Muscle layer of duodenum (tissue), 2 donors: ENCODE measurements at regions not wholly inside any gene's neighbourhood (a gene's known extent, or its start where the extent isn't known, plus 50 kb on each side); places are given as distances from the start of the nearest gene placed in this dataset.

Source experiments
- H3K27ac ChIP-seq: one replicate; pipeline ENCODE4 v1.7.0; 2013; ENCODE audit warnings: mild to moderate bottlenecking, low read length
- H3K27me3 ChIP-seq: one replicate; pipeline ENCODE4 v1.7.0; 2013; ENCODE audit warnings: low read depth, mild to moderate bottlenecking, control low read depth, low read length
- H3K36me3 ChIP-seq, 2 donors: one replicate each; pipeline ENCODE4 v1.7.0; 2013; ENCODE audit warnings: low read length in 2 of 2, control low read depth in 1 of 2, mild to moderate bottlenecking in 1 of 2; ENCODE audit not compliant: insufficient read depth in 2 of 2, control insufficient read depth in 1 of 2
- H3K4me1 ChIP-seq, 2 donors: one replicate each; pipeline ENCODE4 v1.7.0; 2013; ENCODE audit warnings: low read length in 2 of 2, mild to moderate bottlenecking in 2 of 2, control low read depth in 1 of 2, moderate library complexity in 1 of 2; ENCODE audit not compliant: insufficient read depth in 2 of 2, control insufficient read depth in 1 of 2
- H3K4me3 ChIP-seq, 2 donors: one replicate each; pipeline ENCODE4 v1.7.0; 2013; ENCODE audit warnings: low read length in 2 of 2, low read depth in 1 of 2, mild to moderate bottlenecking in 1 of 2
- H3K9me3 ChIP-seq, 2 donors: one replicate each; pipeline ENCODE4 v1.7.0; 2013; ENCODE audit warnings: low read length in 2 of 2, control low read depth in 1 of 2, mild to moderate bottlenecking in 1 of 2; ENCODE audit not compliant: control insufficient read depth in 1 of 2
- donor health status: healthy.

DNA sequence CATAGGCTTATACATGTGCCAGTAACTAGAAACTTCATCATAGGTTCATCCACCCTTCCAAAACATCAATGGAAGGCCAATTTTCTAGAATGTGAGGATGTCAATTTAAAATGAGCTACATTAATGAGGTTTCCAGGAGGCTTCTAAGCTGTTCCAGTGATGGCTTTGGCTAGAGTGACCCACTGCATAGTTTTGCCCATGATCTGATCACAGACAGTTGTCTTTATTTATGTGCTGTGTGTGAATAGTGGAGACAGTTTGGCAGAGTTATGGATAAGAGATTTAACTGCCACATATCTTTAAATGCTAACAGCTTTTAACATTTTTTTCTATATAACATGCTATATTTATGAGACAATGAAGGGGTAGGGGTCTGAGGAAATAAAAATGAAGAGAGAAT, 139.0 kb upstream of the ZNF462 start:
- Histone ChIP-seq H3K27ac (no peak overlapping the region), H3K27me3 (no peaks in the 10 kb centered on the region), H3K4me3 (no peak overlapping the region), H3K9me3 (no peaks in the 10 kb centered on the region), H3K36me3 (no peaks in the 10 kb centered on the region), H3K4me1 (no peaks in the 10 kb centered on the region)

DNA sequence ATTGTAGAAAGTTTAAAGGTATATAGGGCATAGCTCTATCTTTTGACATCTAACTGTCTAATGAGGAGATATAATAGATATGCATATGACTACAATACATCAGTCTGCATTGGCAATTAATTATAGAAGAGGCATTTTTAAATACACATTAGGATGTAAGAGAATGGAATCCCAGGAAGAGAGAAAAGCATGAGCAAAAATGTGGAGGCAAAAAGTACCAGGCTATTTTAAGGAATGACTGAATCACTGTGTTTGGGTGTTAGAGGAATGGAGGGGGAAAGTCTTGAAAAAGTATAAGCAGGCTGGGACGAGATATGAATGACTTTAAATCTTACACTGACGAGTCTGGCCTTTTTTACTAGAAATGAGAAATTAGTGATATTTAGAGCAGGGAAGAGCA, 138.4 kb upstream of the ZNF462 start:
- no peaks in the 10 kb centered on the region for H3K27me3 ChIP-seq
- no peak overlapping the region for H3K27ac ChIP-seq
- no peak overlapping the region for H3K4me3 ChIP-seq
- H3K9me3 ChIP-seq: no peaks in the 10 kb centered on the region
- H3K36me3 ChIP-seq: no peaks in the 10 kb centered on the region
- H3K4me1 ChIP-seq: no peaks in the 10 kb centered on the region

DNA sequence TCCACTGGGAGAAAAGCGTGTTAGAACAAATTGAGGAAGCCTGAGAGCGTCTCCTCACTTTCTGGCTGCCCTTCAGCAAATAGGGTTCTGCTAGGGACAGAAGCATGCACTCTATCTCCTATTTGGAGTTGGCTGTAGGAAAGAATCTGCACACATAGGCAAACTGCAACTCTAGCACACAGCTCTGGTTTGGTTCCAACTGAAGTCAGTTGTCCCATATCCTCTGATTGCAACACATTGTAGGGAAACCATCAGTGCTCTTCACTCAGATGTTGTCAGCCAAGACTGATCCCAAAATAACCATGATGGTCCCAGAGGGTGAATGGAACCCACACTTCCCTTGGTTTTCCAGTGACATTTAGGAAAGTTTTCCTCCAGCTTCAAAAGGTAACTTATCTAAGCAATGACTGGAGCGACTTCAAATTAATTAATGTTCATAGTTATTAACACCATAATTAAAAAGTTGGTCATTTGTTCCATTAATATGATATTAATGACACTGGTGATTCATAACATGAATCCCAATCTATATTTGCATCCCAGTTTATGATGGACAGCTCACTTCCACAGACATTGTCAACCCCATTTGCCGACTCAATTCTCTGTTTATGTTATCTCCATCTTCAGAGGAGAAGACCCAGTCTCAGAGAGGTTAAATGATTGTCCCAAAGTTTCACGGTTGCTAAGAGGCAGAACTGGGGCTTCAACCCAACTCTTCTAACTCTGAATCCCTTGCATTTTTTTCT, 136.7 kb upstream of the ZNF462 start:
- Histone ChIP-seq H3K4me3 (no peak overlapping the region), H3K9me3 (no peaks in the 10 kb centered on the region), H3K36me3 (no peaks in the 10 kb centered on the region), H3K27ac (no peak overlapping the region), H3K27me3 (no peaks in the 10 kb centered on the region), H3K4me1 (no peaks in the 10 kb centered on the region)

DNA sequence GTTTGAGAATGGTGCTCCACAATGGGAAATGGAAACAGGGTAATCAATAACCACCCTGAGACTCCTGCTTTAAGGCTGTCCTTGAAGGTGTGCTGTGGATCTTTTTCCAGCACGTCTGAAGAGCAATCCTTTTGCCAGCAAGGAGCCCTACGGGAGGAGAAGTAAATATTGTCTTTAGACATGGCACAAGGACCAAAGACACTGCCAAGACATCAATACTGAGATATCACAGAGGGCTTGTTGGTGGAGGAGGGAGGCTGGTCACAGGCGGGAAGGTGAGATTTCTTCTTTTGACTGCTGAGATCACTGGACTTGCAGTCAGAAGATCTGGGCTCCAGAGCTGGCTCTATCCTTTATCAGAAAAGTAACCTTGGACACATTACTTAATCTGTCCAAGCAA, 135.0 kb upstream of the ZNF462 start:
- Histone ChIP-seq H3K27me3 (no peaks in the 10 kb centered on the region), H3K27ac (no peak overlapping the region), H3K4me1 (no peaks in the 10 kb centered on the region), H3K9me3 (no peaks in the 10 kb centered on the region), H3K36me3 (no peaks in the 10 kb centered on the region), H3K4me3 (no peak overlapping the region)

DNA sequence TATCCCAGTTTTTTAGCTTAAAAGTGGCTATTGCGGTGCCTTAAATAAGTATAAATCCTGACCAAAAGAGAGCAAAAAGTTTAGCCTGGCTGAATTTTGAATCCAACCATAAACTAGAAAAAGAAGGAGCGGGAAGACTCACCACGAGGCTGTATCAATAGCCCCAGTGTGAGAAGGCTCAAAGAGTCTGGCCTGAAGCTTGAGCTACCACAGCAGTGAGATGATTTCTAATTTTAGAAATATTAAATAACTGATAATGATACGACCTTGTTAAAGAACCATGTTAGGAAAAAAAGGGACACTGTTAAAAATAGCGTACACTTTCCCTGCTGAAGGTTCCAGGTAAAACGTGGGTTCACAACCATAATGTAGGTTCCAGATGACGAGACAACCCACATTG, 134.1 kb upstream of the ZNF462 start:
- Histone ChIP-seq H3K36me3 (no peaks in the 10 kb centered on the region), H3K27me3 (no peaks in the 10 kb centered on the region), H3K9me3 (no peaks in the 10 kb centered on the region), H3K27ac (no peak overlapping the region), H3K4me3 (no peak overlapping the region), H3K4me1 (no peaks in the 10 kb centered on the region)

DNA sequence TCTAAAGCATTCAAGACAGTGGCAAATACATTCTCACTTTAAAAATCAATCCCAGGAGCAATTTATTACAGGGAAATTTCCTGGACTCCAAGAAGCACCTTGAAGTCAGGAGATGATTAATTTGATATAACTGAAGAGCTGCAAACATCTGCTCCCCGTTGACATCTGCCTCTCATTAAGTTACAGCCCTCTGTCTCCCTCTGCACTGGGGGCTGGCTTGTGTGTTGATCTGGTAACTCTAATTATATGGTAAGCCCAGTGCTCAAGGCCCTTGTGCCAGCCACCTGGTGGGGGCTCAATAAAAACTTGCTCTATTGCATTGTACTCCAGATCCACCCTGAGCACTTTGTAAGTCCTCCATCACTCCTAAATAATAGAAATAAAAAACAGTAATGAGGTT, 131.1 kb upstream of the ZNF462 start:
- H3K36me3 ChIP-seq: no peaks in the 10 kb centered on the region

DNA sequence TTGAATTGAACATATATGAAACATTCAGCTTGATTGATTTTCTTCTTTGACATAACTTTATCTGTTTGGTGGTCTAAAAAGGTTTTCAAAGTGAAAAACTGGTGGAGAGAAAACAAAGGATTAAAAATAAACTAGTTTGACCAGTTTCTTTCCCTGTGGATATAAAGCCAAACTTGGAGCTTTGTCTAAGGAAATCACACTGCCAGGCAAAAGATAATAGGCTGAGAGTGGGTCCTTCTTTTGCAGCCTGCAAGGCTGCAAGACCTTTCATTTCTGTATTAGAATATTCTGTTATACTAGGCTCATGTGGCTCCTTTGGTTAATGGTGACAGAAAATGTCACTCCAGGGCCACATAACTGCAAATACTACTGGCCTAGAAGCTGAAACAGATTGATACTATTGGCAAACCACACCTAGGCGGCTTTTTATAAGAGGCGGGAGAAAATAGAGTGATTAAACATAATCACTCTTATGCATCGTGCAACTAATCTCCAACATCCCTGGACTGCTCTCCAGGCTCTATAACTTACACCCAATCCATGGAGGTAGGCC, 129.1 kb upstream of the ZNF462 start:
- Histone ChIP-seq H3K27ac (no peak overlapping the region), H3K9me3 (no peaks in the 10 kb centered on the region), H3K4me3 (no peak overlapping the region), H3K4me1 (no peaks in the 10 kb centered on the region), H3K27me3 (no peaks in the 10 kb centered on the region), H3K36me3 (no peaks in the 10 kb centered on the region)

More for the DNA sequence above, 131.1 kb upstream of the ZNF462 start:
- Histone ChIP-seq H3K4me1 (no peaks in the 10 kb centered on the region), H3K27ac (no peak overlapping the region), H3K4me3 (no peak overlapping the region), H3K9me3 (no peaks in the 10 kb centered on the region), H3K27me3 (no peaks in the 10 kb centered on the region)

DNA sequence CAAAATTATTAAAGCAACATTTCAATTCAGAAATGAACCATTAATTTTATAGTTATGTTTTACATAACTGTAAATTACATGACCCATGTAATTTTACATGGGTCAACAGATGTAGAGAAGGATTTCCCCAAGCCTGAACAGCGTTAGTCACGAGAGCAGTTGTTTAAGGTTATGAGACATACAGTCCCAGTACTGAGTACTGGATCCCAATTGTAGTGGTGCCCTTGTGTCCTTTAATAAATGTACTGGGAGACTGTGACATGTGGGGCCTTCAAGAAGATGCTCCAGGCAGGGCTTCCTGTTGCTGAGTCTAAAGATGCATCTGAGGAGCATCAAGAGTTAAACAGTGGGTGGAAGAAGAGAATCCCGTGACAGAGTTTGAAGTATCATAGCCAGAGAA, 125.5 kb upstream of the ZNF462 start:
- H3K4me1 ChIP-seq: no peaks in the 10 kb centered on the region
- no peak overlapping the region for H3K27ac ChIP-seq
- H3K36me3 ChIP-seq: no peaks in the 10 kb centered on the region
- H3K9me3 ChIP-seq: no peaks in the 10 kb centered on the region
- no peak overlapping the region for H3K4me3 ChIP-seq
- H3K27me3 ChIP-seq: no peaks in the 10 kb centered on the region

DNA sequence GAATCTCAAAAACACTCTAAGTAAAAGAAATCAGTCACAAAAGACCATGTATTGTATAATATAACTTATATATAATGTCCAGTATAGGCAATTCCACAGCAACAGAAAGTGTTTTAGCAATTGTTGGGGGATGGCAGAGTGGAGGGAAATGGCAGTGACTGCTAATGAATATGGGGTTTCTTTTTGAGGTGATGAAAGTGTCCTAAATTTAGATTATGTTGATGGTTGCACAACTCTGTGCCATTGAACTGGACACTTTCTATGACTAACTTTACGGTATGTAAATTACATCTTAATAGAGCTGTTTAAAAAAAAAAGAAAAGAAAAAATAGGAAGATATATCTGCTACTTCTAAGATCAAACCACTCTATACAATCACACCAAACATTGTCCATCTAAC, 124.9 kb upstream of the ZNF462 start:
- Histone ChIP-seq H3K27ac (no peak overlapping the region), H3K4me3 (no peak overlapping the region), H3K36me3 (no peaks in the 10 kb centered on the region), H3K9me3 (no peaks in the 10 kb centered on the region), H3K27me3 (no peaks in the 10 kb centered on the region), H3K4me1 (no peaks in the 10 kb centered on the region)

DNA sequence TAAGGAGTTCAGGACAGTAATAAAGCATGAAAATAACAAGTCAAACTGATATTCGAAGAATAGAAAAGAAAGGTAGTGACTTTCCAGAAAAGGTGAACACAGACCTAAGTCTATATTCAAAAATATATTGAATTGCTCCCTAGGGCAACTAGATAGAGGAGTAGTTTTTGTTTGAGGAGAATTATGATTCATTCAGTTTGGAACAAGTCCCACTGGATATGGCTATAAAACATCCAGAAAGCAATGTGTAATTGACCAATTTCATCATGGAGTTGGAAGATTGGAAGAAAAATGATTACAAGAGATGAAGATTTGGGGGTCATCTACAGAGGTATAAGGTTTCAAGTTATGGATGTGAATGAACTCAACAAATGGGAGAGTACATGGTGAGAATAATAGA, 117.5 kb upstream of the ZNF462 start:
- no peaks in the 10 kb centered on the region for H3K4me1 ChIP-seq
- no peaks in the 10 kb centered on the region for H3K9me3 ChIP-seq
- no peaks in the 10 kb centered on the region for H3K27me3 ChIP-seq
- no peak overlapping the region for H3K4me3 ChIP-seq
- no peaks in the 10 kb centered on the region for H3K36me3 ChIP-seq
- H3K27ac ChIP-seq: no peak overlapping the region

DNA sequence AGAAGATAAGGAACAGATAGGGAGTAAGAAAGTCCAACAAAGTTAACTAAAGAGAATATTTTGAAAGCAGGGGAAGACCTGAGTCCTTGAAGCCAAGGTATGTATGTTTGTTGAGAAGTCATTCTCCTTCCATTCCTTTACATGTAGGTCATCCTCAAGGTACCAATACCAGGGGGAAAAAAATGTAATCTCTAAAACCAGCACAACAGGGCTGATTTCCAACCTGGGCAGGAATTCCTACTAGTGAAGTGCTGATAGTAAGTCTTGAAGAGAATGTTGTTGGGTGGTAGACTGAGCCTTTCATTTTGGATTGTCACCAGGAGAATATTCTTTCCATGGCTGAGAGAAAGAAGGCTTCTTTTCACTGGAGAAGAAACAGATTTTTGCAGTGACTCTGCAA, 117.1 kb upstream of the ZNF462 start:
- Histone ChIP-seq H3K9me3 (no peaks in the 10 kb centered on the region), H3K27me3 (no peaks in the 10 kb centered on the region), H3K36me3 (no peaks in the 10 kb centered on the region), H3K27ac (no peak overlapping the region), H3K4me1 (no peaks in the 10 kb centered on the region), H3K4me3 (no peak overlapping the region)

DNA sequence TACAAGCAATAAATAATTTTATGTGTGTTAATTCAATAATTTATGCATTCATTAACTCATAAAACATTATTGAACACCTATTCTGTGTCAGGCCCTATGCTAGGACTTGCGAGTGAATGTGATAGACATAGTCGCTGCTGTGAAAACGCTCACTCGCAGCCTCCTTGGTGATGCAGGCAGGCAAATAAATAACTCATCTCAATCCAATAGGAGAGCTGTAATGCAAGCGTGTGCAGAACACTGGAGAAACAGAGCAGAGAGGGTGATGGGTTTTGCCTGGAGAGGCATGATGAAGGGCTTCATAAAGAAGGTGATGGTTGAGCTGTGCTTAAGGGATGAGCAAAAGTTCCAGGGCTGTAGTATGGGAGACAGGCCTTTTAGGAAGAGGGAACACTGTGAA, 111.3 kb upstream of the ZNF462 start:
- no peak overlapping the region for H3K4me3 ChIP-seq
- no peaks in the 10 kb centered on the region for H3K36me3 ChIP-seq
- H3K27ac ChIP-seq: no peak overlapping the region
- H3K9me3 ChIP-seq: no peaks in the 10 kb centered on the region
- H3K4me1 ChIP-seq: no peaks in the 10 kb centered on the region
- H3K27me3 ChIP-seq: no peaks in the 10 kb centered on the region
